OCI-LY1 (cell line): ENCODE measurements at regions not wholly inside any gene's neighbourhood (a gene's known extent, or its start where the extent isn't known, plus 50 kb on each side); places are given as distances from the start of the nearest gene placed in this dataset.

ENCODE experiments used
- EZH2 ChIP-seq: fragments of 200-600 bp; sonication (generic), shearing (Covaris generic); IDR thresholded peaks from 2 replicates; pipeline ENCODE4 v1.8.0; 2017; ENCODE audit warnings: borderline replicate concordance, mixed run types, mild to moderate bottlenecking, antibody characterized with exemption, low read length, moderate library complexity, mixed read lengths
- TF ChIP-seq, protein P1 (sequence below): fragments of 200-600 bp; sonication (generic), shearing (Covaris generic); IDR thresholded peaks from 2 replicates; pipeline ENCODE4 v1.5.1; 2017; ENCODE audit warnings: mild to moderate bottlenecking, antibody characterized with exemption, low read length, moderate library complexity, mixed read lengths

GRCh38 chr2:6724605-6725140 lies 141.0 kb downstream of the CMPK2 start:
- TF ChIP-seq, protein P1, sequence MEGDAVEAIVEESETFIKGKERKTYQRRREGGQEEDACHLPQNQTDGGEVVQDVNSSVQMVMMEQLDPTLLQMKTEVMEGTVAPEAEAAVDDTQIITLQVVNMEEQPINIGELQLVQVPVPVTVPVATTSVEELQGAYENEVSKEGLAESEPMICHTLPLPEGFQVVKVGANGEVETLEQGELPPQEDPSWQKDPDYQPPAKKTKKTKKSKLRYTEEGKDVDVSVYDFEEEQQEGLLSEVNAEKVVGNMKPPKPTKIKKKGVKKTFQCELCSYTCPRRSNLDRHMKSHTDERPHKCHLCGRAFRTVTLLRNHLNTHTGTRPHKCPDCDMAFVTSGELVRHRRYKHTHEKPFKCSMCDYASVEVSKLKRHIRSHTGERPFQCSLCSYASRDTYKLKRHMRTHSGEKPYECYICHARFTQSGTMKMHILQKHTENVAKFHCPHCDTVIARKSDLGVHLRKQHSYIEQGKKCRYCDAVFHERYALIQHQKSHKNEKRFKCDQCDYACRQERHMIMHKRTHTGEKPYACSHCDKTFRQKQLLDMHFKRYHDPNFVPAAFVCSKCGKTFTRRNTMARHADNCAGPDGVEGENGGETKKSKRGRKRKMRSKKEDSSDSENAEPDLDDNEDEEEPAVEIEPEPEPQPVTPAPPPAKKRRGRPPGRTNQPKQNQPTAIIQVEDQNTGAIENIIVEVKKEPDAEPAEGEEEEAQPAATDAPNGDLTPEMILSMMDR = no peak
- TF ChIP-seq EZH2 = no peak
